ENCODE measurements at regions not wholly inside any gene's neighbourhood (a gene's known extent, or its start where the extent isn't known, plus 50 kb on each side); places are given as distances from the start of the nearest gene placed in this dataset.

GRCh38 chr6:19991176-19991575 lies 154.0 kb downstream of the ID4 start:
- no peak overlapping the region for H3K4me3 ChIP-seq (ENCODE audit: low read depth, low read length)
- no peak for TF ChIP-seq CTCF (IDR thresholded peaks at IDR 0.05; ENCODE audit: borderline replicate concordance, insufficient read depth, low read depth, low read length)

DNA sequence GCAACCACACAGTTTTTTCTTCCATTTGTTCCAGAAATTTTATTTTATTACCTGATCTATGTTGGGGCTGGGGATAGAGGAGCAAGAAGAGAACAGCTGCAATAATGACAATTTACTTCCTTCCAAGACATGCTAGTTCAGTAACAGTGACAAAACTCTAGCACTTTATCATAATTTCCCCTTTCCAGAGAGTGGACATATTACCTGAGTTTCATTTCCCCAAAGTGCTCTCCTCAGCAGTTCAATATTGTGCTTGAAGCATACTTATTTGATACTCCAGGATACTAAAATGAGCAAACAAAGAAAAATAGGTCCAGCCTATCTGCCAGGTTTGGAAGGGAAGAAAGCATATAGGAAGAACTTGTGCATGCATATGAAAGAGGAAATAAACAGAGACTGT lies 157.7 kb downstream of the ID4 start:
- H3K4me3 ChIP-seq (ENCODE audit: low read depth, low read length), result no peak overlapping the region
- no peak for TF ChIP-seq CTCF (IDR thresholded peaks at IDR 0.05; ENCODE audit: borderline replicate concordance, insufficient read depth, low read depth, low read length)

- no peak overlapping the region for H3K4me3 ChIP-seq (ENCODE audit: low read depth, low read length)
- no peak for TF ChIP-seq CTCF (IDR thresholded peaks at IDR 0.05; ENCODE audit: borderline replicate concordance, insufficient read depth, low read depth, low read length)
These were observed 158.5 kb downstream of the ID4 start for GRCh38 chr6:19995575-19996257.

DNA sequence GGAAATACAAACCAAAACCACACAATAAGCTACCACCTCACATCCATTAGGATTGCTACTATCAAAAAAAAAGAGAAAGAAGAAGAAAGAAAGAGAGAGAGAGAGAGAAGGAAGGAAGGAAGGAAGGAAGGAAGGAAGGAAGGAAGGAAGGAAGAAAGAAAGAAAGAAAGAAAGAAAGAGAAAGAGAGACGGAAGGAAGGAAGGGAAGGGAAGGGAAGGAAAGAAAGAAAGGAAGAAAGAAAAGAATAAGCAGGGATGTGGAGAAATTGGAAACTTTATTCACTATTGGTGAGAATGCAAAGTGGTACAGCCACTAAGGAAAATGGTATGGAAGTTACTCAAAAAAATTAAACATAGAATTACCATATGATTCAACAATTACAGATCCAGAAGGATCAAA lies 159.9 kb downstream of the ID4 start:
- no peak for TF ChIP-seq CTCF (IDR thresholded peaks at IDR 0.05; ENCODE audit: borderline replicate concordance, insufficient read depth, low read depth, low read length)
- H3K4me3 ChIP-seq (ENCODE audit: low read depth, low read length), result no peak overlapping the region

DNA sequence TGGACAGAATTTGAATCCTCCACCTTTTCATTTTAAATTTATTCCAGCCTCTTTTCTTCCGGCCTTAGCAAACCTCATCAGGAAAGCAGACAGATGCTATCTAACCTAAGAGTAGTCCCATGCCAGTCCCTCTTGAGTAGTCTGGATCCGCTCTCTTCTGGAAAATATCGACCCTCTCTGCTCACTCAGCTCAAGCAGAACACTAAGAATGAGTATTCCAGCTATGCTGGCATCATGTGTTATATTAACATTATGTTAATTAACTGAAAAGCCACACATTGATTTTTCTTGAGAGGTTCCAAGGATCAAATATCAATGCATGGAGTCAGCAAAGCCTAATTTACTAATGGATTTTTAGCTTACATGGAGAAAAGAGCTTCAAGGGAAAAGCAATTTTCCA lies 161.4 kb downstream of the ID4 start:
- H3K4me3 ChIP-seq (ENCODE audit: low read depth, low read length), result no peak overlapping the region
- TF ChIP-seq CTCF (IDR thresholded peaks at IDR 0.05; ENCODE audit: borderline replicate concordance, insufficient read depth, low read depth, low read length), result no peak

DNA sequence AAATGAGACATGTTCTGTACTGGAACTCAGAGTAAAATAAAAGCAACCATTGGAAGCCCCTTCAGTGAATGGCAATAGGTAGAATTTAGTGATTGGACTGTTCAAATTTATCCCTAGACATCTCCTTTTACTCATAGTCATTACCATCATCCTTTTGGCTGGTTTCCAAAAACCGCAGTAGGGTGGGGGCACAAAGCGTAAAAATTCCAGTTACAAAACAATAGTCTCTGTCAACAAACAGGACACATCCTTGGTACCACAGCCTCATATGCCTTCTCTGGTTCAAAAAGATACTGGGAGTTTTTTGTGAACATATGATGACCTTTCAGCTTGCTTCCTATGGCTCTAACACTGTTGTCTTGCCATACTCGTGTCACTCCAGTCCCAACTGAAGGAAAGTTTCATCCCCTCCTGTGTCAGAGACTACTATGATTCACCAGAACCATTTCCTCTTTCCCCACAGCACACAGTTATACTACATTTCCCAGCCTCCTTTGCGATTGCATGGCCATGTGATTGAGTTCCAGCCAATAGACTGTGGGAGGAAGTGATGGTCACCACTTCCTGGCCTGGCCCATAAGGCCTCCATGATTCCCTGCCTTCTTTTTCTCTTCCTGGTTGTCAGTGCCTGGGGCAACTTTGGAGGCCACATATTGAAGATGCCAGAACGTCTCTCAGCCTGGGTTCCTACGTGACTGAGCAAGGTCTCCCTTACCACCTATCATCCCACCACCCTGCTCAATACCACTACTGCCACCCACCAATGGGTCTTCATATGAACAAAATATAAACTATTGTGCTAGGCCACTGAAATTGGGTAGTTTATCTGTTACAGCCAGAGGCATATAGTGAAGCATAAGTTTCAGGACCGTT lies 162.4 kb downstream of the ID4 start:
- no peak for TF ChIP-seq CTCF (IDR thresholded peaks at IDR 0.05; ENCODE audit: borderline replicate concordance, insufficient read depth, low read depth, low read length)
- H3K4me3 ChIP-seq (ENCODE audit: low read depth, low read length), result no peak overlapping the region

GRCh38 chr6:20001286-20001685 lies 164.1 kb downstream of the ID4 start:
- no peak overlapping the region for H3K4me3 ChIP-seq (ENCODE audit: low read depth, low read length)
- TF ChIP-seq CTCF (IDR thresholded peaks at IDR 0.05; ENCODE audit: borderline replicate concordance, insufficient read depth, low read depth, low read length), result no peak

All from GM12875 (cell line).